ENCODE measurements at regions not wholly inside any gene's neighbourhood (a gene's known extent, or its start where the extent isn't known, plus 50 kb on each side); places are given as distances from the start of the nearest gene placed in this dataset.

- TF ChIP-seq, protein P1, sequence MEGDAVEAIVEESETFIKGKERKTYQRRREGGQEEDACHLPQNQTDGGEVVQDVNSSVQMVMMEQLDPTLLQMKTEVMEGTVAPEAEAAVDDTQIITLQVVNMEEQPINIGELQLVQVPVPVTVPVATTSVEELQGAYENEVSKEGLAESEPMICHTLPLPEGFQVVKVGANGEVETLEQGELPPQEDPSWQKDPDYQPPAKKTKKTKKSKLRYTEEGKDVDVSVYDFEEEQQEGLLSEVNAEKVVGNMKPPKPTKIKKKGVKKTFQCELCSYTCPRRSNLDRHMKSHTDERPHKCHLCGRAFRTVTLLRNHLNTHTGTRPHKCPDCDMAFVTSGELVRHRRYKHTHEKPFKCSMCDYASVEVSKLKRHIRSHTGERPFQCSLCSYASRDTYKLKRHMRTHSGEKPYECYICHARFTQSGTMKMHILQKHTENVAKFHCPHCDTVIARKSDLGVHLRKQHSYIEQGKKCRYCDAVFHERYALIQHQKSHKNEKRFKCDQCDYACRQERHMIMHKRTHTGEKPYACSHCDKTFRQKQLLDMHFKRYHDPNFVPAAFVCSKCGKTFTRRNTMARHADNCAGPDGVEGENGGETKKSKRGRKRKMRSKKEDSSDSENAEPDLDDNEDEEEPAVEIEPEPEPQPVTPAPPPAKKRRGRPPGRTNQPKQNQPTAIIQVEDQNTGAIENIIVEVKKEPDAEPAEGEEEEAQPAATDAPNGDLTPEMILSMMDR (IDR thresholded peaks at IDR 0.05; ENCODE audit: poor library complexity), result no peak
- TF ChIP-seq EZH2phosphoT487 (IDR thresholded peaks at IDR 0.05; ENCODE audit: low read depth, severe bottlenecking, unreplicated experiment), result no peak
Observed at GRCh38 chr18:6604573-6604941, 125.0 kb upstream of the ARHGAP28 start.
